ENCODE measurements at regions not wholly inside any gene's neighbourhood (a gene's known extent, or its start where the extent isn't known, plus 50 kb on each side); places are given as distances from the start of the nearest gene placed in this dataset.
A peak's percentile ranks its signal among the peaks of the same experiment; 100 is the strongest.
"Not testable (repeated sequence)": the region's sequence is repeated elsewhere in the genome, so short reads cannot be mapped to it uniquely, and the experiment has no call there.

GRCh38 chr9:110032532-110032931 lies 175.4 kb downstream of the C9orf152 start:
- not testable (repeated sequence) for H3K27me3 ChIP-seq (ENCODE audit: insufficient read depth, low read length); H2AFZ ChIP-seq (ENCODE audit: low read length, unreplicated experiment); H3K79me2 ChIP-seq (ENCODE audit: control insufficient read depth, insufficient read depth, low read length, unreplicated experiment); H3K4me3 ChIP-seq (ENCODE audit: low read depth, low read length); H3K36me3 ChIP-seq (ENCODE audit: insufficient read depth, low read length)
- Histone ChIP-seq H3K4me1 (ENCODE audit: control insufficient read depth, insufficient read depth, low read length, unreplicated experiment) (peaks cover 65% of the 10 kb centered on the region), H3K27ac (ENCODE audit: low read depth, low read length) (peak overlapping the region; percentile 98)

- Histone ChIP-seq H3K4me1 (ENCODE audit: control insufficient read depth, insufficient read depth, low read length, unreplicated experiment) (peaks cover 53% of the 10 kb centered on the region), H3K27ac (ENCODE audit: low read depth, low read length) (peak overlapping the region; percentile 76)
These were observed 174.1 kb downstream of the C9orf152 start for GRCh38 chr9:110033869-110034268.

GRCh38 chr9:110036286-110036685 lies 171.7 kb downstream of the C9orf152 start:
- Histone ChIP-seq H3K27ac (ENCODE audit: low read depth, low read length) (no peak overlapping the region), H3K36me3 (ENCODE audit: insufficient read depth, low read length) (no peaks in the 10 kb centered on the region), H2AFZ (ENCODE audit: low read length, unreplicated experiment) (no peak overlapping the region), H3K79me2 (ENCODE audit: control insufficient read depth, insufficient read depth, low read length, unreplicated experiment) (peaks cover 3% of the 10 kb centered on the region), H3K27me3 (ENCODE audit: insufficient read depth, low read length) (no peaks in the 10 kb centered on the region), H3K4me1 (ENCODE audit: control insufficient read depth, insufficient read depth, low read length, unreplicated experiment) (peaks cover 46% of the 10 kb centered on the region), H3K4me3 (ENCODE audit: low read depth, low read length) (no peak overlapping the region)

More at GRCh38 chr9:110033869-110034268, 174.1 kb downstream of the C9orf152 start:
- Histone ChIP-seq H3K27me3 (ENCODE audit: insufficient read depth, low read length) (no peaks in the 10 kb centered on the region), H2AFZ (ENCODE audit: low read length, unreplicated experiment) (no peak overlapping the region), H3K79me2 (ENCODE audit: control insufficient read depth, insufficient read depth, low read length, unreplicated experiment) (peaks cover 6% of the 10 kb centered on the region), H3K36me3 (ENCODE audit: insufficient read depth, low read length) (no peaks in the 10 kb centered on the region), H3K4me3 (ENCODE audit: low read depth, low read length) (no peak overlapping the region)

- H3K36me3 ChIP-seq (ENCODE audit: insufficient read depth, low read length): no peaks in the 10 kb centered on the region
- peaks cover 24% of the 10 kb centered on the region for H3K4me1 ChIP-seq (ENCODE audit: control insufficient read depth, insufficient read depth, low read length, unreplicated experiment)
- H3K27me3 ChIP-seq (ENCODE audit: insufficient read depth, low read length): no peaks in the 10 kb centered on the region
- no peak overlapping the region for H3K4me3 ChIP-seq (ENCODE audit: low read depth, low read length)
- H3K27ac ChIP-seq (ENCODE audit: low read depth, low read length): peak overlapping the region; percentile 66
- peak overlapping the region; percentile 36 for H2AFZ ChIP-seq (ENCODE audit: low read length, unreplicated experiment)
- H3K79me2 ChIP-seq (ENCODE audit: control insufficient read depth, insufficient read depth, low read length, unreplicated experiment): no peaks in the 10 kb centered on the region
These were observed 167.2 kb downstream of the C9orf152 start for GRCh38 chr9:110040788-110041187.

DNA sequence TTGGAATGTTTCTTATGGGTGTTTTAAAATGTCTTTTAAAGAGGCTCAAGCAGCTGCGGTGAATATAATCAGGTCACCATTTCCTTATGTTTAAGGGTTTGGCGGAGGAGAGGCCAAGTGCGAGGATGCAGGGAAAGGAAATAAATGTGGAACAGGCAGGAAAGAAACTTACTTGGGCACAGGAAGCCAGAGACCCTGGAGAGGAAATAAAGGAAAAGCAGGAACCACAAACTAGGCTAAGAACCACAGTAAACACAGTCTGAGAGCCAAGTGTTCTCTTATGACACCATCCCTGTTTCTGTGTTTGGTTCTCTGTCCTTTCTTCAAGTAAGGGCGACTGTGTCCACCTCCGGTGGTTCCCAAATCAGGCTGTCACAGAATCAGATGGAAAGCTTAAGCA lies 166.5 kb downstream of the C9orf152 start:
- no peaks in the 10 kb centered on the region for H3K27me3 ChIP-seq (ENCODE audit: insufficient read depth, low read length)
- H3K79me2 ChIP-seq (ENCODE audit: control insufficient read depth, insufficient read depth, low read length, unreplicated experiment): no peaks in the 10 kb centered on the region
- H3K27ac ChIP-seq (ENCODE audit: low read depth, low read length): peak overlapping the region; percentile 66
- peaks cover 21% of the 10 kb centered on the region for H3K4me1 ChIP-seq (ENCODE audit: control insufficient read depth, insufficient read depth, low read length, unreplicated experiment)
- no peak overlapping the region for H3K4me3 ChIP-seq (ENCODE audit: low read depth, low read length)
- peak overlapping the region; percentile 22 for H2AFZ ChIP-seq (ENCODE audit: low read length, unreplicated experiment)
- H3K36me3 ChIP-seq (ENCODE audit: insufficient read depth, low read length): no peaks in the 10 kb centered on the region

DNA sequence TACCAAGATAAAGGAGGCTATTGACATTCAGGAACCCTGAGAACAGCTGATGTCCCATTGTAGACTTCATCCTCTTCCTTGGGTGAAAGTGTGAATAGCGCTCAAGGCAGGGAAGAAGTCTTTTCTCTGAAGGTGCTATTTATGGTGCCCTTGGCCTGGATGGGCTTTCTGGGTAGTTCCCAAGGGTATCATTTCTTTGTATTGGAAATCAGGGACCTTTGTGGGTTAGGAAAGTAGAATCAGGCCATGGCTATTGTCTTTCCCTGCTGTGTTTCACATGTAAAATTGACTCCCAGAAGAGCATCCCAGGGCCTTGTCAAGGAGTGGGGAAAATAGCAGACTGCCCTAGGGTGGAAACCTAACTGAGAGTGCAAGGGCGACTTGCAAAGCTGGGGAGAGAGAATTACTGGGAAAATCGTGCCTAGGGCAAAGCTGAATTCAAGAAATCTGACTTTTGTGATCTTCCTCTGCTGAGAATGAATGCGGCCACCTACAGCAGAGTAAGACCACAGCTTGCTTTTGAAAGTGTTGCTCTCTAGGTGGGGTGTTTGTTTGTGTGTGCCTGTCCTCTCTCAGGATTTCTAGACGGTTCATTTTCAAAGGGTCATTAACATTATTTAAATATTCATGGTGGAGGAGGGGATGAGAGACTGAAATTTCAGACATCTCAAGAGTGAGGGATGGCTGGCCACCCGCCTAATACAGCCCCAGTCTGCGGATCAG lies 160.6 kb downstream of the C9orf152 start:
- Histone ChIP-seq H3K4me3 (ENCODE audit: low read depth, low read length) (no peak overlapping the region), H3K36me3 (ENCODE audit: insufficient read depth, low read length) (peaks cover 8% of the 10 kb centered on the region; the same call in 1 of the 2 replicates)

DNA sequence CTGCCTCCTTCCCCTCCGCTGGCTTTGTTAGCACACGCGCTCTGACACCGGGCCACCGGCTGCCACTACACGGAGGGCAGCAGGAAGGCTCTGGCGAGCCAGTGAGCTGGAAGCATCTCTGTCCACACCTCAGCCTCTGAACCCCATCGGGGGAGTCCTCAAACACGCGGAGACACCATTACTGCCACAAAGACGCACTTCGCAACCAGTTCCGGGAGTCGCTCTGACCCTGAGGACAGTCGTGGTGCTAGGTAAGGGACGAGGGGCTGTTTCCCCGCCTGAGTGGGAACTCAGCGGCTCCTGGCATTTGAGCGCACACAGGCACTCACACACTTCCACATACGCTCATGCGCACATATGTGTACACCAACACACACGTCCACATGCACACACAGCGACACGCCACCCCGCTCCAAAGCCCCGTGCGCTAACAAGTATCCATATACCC lies 160.0 kb downstream of the C9orf152 start:
- Histone ChIP-seq H3K4me1 (ENCODE audit: control insufficient read depth, insufficient read depth, low read length, unreplicated experiment) (peaks cover 23% of the 10 kb centered on the region), H2AFZ (ENCODE audit: low read length, unreplicated experiment) (no peak overlapping the region), H3K27ac (ENCODE audit: low read depth, low read length) (no peak overlapping the region), H3K4me3 (ENCODE audit: low read depth, low read length) (peak overlapping the region; percentile 100), H3K36me3 (ENCODE audit: insufficient read depth, low read length) (peaks cover 13% of the 10 kb centered on the region), H3K27me3 (ENCODE audit: insufficient read depth, low read length) (no peaks in the 10 kb centered on the region), H3K79me2 (ENCODE audit: control insufficient read depth, insufficient read depth, low read length, unreplicated experiment) (peaks cover 48% of the 10 kb centered on the region)

More for the DNA sequence above, 160.6 kb downstream of the C9orf152 start:
- no peak overlapping the region for H2AFZ ChIP-seq (ENCODE audit: low read length, unreplicated experiment)
- no peaks in the 10 kb centered on the region for H3K27me3 ChIP-seq (ENCODE audit: insufficient read depth, low read length)
- H3K4me1 ChIP-seq (ENCODE audit: control insufficient read depth, insufficient read depth, low read length, unreplicated experiment): peaks cover 18% of the 10 kb centered on the region
- no peak overlapping the region for H3K27ac ChIP-seq (ENCODE audit: low read depth, low read length)
- H3K79me2 ChIP-seq (ENCODE audit: control insufficient read depth, insufficient read depth, low read length, unreplicated experiment): peaks cover 42% of the 10 kb centered on the region

GRCh38 chr9:110048403-110048975 lies 159.5 kb downstream of the C9orf152 start:
- peak overlapping the region; percentile 87 for H3K27ac ChIP-seq (ENCODE audit: low read depth, low read length)
- H3K36me3 ChIP-seq (ENCODE audit: insufficient read depth, low read length): peaks cover 13% of the 10 kb centered on the region
- H3K4me3 ChIP-seq (ENCODE audit: low read depth, low read length): peak overlapping the region; percentile 100
- peaks cover 25% of the 10 kb centered on the region for H3K4me1 ChIP-seq (ENCODE audit: control insufficient read depth, insufficient read depth, low read length, unreplicated experiment)
- no peaks in the 10 kb centered on the region for H3K27me3 ChIP-seq (ENCODE audit: insufficient read depth, low read length)
- H3K79me2 ChIP-seq (ENCODE audit: control insufficient read depth, insufficient read depth, low read length, unreplicated experiment): peaks cover 52% of the 10 kb centered on the region
- H2AFZ ChIP-seq (ENCODE audit: low read length, unreplicated experiment): no peak overlapping the region

DNA sequence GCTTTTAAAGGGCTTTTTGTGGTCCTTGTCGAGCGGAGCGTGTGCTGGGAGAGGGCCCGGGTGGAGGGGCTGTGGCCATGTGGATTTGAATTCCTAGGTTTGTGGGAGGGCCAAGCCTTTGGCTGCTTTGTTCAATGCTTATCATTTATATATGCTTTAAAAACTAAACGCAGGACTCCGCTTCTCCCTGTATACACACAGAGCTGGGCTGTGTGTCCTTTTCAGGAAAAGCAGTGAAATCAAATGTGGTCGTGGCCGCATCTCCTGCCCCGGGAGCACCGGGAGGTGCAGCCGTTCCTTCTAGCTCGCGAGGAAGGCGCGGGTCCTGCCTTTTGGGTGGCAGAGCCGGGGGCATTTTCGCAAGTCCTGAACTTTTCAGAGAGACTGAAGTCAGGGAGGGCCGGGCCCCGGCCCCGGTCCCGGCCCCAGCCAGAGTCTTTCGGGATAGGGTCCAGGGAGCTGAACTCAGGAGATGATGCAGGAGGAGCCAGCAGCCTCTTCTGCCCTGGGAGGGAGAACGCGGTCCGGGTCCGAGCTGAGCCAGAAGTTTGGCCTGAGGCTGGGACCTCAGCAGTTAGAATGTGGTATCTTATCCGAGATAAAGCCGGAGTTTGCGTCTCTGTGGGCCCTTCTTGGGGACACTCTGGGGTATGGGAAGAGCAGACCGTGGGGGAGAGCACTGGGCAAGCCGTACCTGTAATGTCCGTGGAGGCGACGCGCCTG lies 158.8 kb downstream of the C9orf152 start:
- peaks cover 29% of the 10 kb centered on the region for H3K4me1 ChIP-seq (ENCODE audit: control insufficient read depth, insufficient read depth, low read length, unreplicated experiment)
- peaks cover 59% of the 10 kb centered on the region for H3K79me2 ChIP-seq (ENCODE audit: control insufficient read depth, insufficient read depth, low read length, unreplicated experiment)
- peak overlapping the region; percentile 87 for H3K27ac ChIP-seq (ENCODE audit: low read depth, low read length)
- peak overlapping the region; percentile 100 for H3K4me3 ChIP-seq (ENCODE audit: low read depth, low read length)
- H3K27me3 ChIP-seq (ENCODE audit: insufficient read depth, low read length): no peaks in the 10 kb centered on the region
- peaks cover 13% of the 10 kb centered on the region for H3K36me3 ChIP-seq (ENCODE audit: insufficient read depth, low read length)
- H2AFZ ChIP-seq (ENCODE audit: low read length, unreplicated experiment): no peak overlapping the region

- peaks cover 66% of the 10 kb centered on the region for H3K79me2 ChIP-seq (ENCODE audit: control insufficient read depth, insufficient read depth, low read length, unreplicated experiment)
- H2AFZ ChIP-seq (ENCODE audit: low read length, unreplicated experiment): no peak overlapping the region
- peak overlapping the region; percentile 87 for H3K27ac ChIP-seq (ENCODE audit: low read depth, low read length)
- peak overlapping the region; percentile 100 for H3K4me3 ChIP-seq (ENCODE audit: low read depth, low read length)
- H3K36me3 ChIP-seq (ENCODE audit: insufficient read depth, low read length): peaks cover 17% of the 10 kb centered on the region
- H3K4me1 ChIP-seq (ENCODE audit: control insufficient read depth, insufficient read depth, low read length, unreplicated experiment): peaks cover 29% of the 10 kb centered on the region
- no peaks in the 10 kb centered on the region for H3K27me3 ChIP-seq (ENCODE audit: insufficient read depth, low read length)
These were observed 158.1 kb downstream of the C9orf152 start for GRCh38 chr9:110049699-110050450.

Data from ACC112 (cell line).